H1 (cell line): ENCODE measurements at regions not wholly inside any gene's neighbourhood (a gene's known extent, or its start where the extent isn't known, plus 50 kb on each side); places are given as distances from the start of the nearest gene placed in this dataset.

Experiments
- CTCF ChIA-PET: fragments of 300-600 bp; sonication (Branson Sonifier 250); formaldehyde crosslinking; loops from one replicate; lab custom pipeline; 2021; ENCODE audit not compliant: partially characterized antibody; lab: Charles Lee
- POLR2A ChIA-PET: fragments of 300-600 bp; sonication (Branson Sonifier 250); formaldehyde crosslinking; loops from one replicate; lab custom pipeline; 2021; ENCODE audit warnings: inconsistent platforms; ENCODE audit not compliant: partially characterized antibody; lab: Charles Lee
- DNase-seq, 2 experiments: peaks; one replicate each; pipeline versions ENCODE4 v3.0.0 to v3.0.0-alpha.2; 2010 to 2022; ENCODE audit warnings: low spot score in 2 of 2, low read depth in 1 of 2, mixed read lengths in 1 of 2
- FAIRE-seq: peaks from 2 replicates; lab custom pipeline; 2011; peaks lifted over from hg19 to GRCh38; lab: Jason Lieb, UNC
- H2AFZ ChIP-seq: 2 replicates; pipeline ENCODE4 v1.8.1; 2012; ENCODE audit warnings: low read length, inconsistent platforms
- H2AK5ac ChIP-seq: 2 replicates; pipeline ENCODE4 v1.6.1; 2013; ENCODE audit warnings: low read depth, low read length
- H2BK120ac ChIP-seq: replicated peaks from 2 replicates; pipeline ENCODE3; 2013; ENCODE audit warnings: low read depth, low read length, inconsistent platforms
- H2BK12ac ChIP-seq: 2 replicates; pipeline ENCODE4 v1.6.1; 2013; ENCODE audit warnings: low read depth, low read length
- H2BK15ac ChIP-seq: 2 replicates; pipeline ENCODE4 v1.6.1; 2013; ENCODE audit warnings: low read length
- H2BK20ac ChIP-seq: 2 replicates; pipeline ENCODE4 v1.6.1; 2013; ENCODE audit warnings: low read length
- H2BK5ac ChIP-seq: 2 replicates; pipeline ENCODE4 v1.6.1; 2013; ENCODE audit warnings: low read depth, low read length
- H3K14ac ChIP-seq: 2 replicates; pipeline ENCODE4 v1.6.1; 2013; ENCODE audit warnings: inconsistent platforms; ENCODE audit not compliant: insufficient read length
- H3K18ac ChIP-seq: 2 replicates; pipeline ENCODE4 v1.6.1; 2013; ENCODE audit warnings: low read length; ENCODE audit errors: extremely low read depth
- H3K23ac ChIP-seq: 2 replicates; pipeline ENCODE4 v1.6.1; 2013; ENCODE audit warnings: inconsistent platforms; ENCODE audit not compliant: insufficient read length
- H3K23me2 ChIP-seq: 2 replicates; pipeline ENCODE4 v1.6.1; 2013; ENCODE audit warnings: low read depth, low read length
- H3K27ac ChIP-seq: 2 replicates; pipeline ENCODE4 v1.6.1; 2011; ENCODE audit warnings: low read depth, low read length, inconsistent platforms
- H3K27me3 ChIP-seq, 4 experiments: replicated peaks in 1 of 4; 1 replicate in 1 of 4; 2 replicates in 3 of 4; pipeline versions ENCODE4 v1.6.1 to v1.8.1; 2011 to 2013; ENCODE audit warnings: low read length in 3 of 4, mild to moderate bottlenecking in 3 of 4, inconsistent platforms in 2 of 4, mixed read lengths in 2 of 4, moderate library complexity in 1 of 4; ENCODE audit not compliant: control insufficient read depth in 3 of 4, insufficient read depth in 3 of 4; ENCODE audit errors: extremely low read depth in 1 of 4
- H3K36me3 ChIP-seq, 4 experiments: 2 replicates each; pipeline versions ENCODE4 v1.6.1 to v1.8.1; 2011 to 2013; ENCODE audit warnings: mild to moderate bottlenecking in 4 of 4, low read length in 3 of 4, moderate library complexity in 2 of 4, control low read depth in 1 of 4, inconsistent platforms in 1 of 4; ENCODE audit not compliant: insufficient read depth in 4 of 4, control insufficient read depth in 2 of 4
- H3K4ac ChIP-seq: replicated peaks from 2 replicates; pipeline ENCODE3; 2013; ENCODE audit warnings: low read length, low read depth, mixed read lengths, inconsistent platforms; ENCODE audit not compliant: insufficient read length
- H3K4me1 ChIP-seq, 4 experiments: replicated peaks in 1 of 4; 1 replicate in 1 of 4; 2 replicates in 3 of 4; pipeline versions ENCODE4 v1.6.1 to v1.8.1; 2011 to 2013; ENCODE audit warnings: low read length in 3 of 4, inconsistent platforms in 2 of 4, mixed read lengths in 1 of 4; ENCODE audit not compliant: insufficient read depth in 4 of 4, control insufficient read depth in 3 of 4
- H3K4me2 ChIP-seq, 2 experiments: 2 replicates each; pipeline versions ENCODE4 v1.6.1 to v1.8.1; 2011 to 2013; ENCODE audit warnings: low read depth in 2 of 2, low read length in 2 of 2, control low read depth in 1 of 2, inconsistent platforms in 1 of 2, mild to moderate bottlenecking in 1 of 2; ENCODE audit not compliant: insufficient read depth in 1 of 2
- H3K4me3 ChIP-seq, 4 experiments: fragments of 200-600, 300-600 bp in 1 of 4; sonication (generic), shearing (Covaris generic), sonication (Bioruptor Twin) in 1 of 4; 2 replicates each; pipeline versions ENCODE4 v1.5.1 to v1.8.1; 2011 to 2016; ENCODE audit warnings: low read length in 4 of 4, low read depth in 3 of 4, control low read depth in 2 of 4, inconsistent platforms in 2 of 4, mild to moderate bottlenecking in 2 of 4, mixed read lengths in 1 of 4, moderate library complexity in 1 of 4; ENCODE audit not compliant: insufficient read depth in 2 of 4; ENCODE audit errors: extremely low read depth in 1 of 4
- H3K56ac ChIP-seq: replicated peaks from 2 replicates; pipeline ENCODE3; 2013; ENCODE audit warnings: low read depth, mild to moderate bottlenecking, mixed read lengths, low read length, inconsistent platforms; ENCODE audit not compliant: insufficient read length
- H3K79me1 ChIP-seq: 2 replicates; pipeline ENCODE4 v1.6.1; 2013; ENCODE audit warnings: low read depth, low read length, control low read depth
- H3K79me2 ChIP-seq, 2 experiments: 2 replicates each; pipeline versions ENCODE4 v1.6.1 to v1.8.1; 2012 to 2013; ENCODE audit warnings: low read length in 2 of 2, mild to moderate bottlenecking in 2 of 2, inconsistent platforms in 1 of 2; ENCODE audit not compliant: insufficient read depth in 2 of 2, control insufficient read depth in 1 of 2
- H3K9ac ChIP-seq, 4 experiments: replicated peaks in 1 of 4; 1 replicate in 1 of 4; 2 replicates in 3 of 4; pipeline versions ENCODE4 v1.6.1 to v1.8.1; 2011 to 2013; ENCODE audit warnings: low read depth in 3 of 4, low read length in 3 of 4, control low read depth in 2 of 4, mild to moderate bottlenecking in 2 of 4, moderate library complexity in 2 of 4, inconsistent platforms in 1 of 4; ENCODE audit errors: extremely low read depth in 1 of 4
- H3K9me3 ChIP-seq, 2 experiments: 2 replicates each; pipeline versions ENCODE4 v1.6.1 to v1.8.1; 2012 to 2013; ENCODE audit warnings: mild to moderate bottlenecking in 2 of 2, moderate library complexity in 2 of 2, control low read depth in 1 of 2, inconsistent platforms in 1 of 2, low read depth in 1 of 2, low read length in 1 of 2, mixed read lengths in 1 of 2; ENCODE audit not compliant: insufficient read depth in 2 of 2
- H4K20me1 ChIP-seq, 2 experiments: replicated peaks in 1 of 2; 2 replicates each; pipeline versions ENCODE3 to v1.8.1; 2011 to 2013; ENCODE audit warnings: inconsistent platforms in 2 of 2, low read length in 2 of 2, mild to moderate bottlenecking in 1 of 2; ENCODE audit not compliant: insufficient read depth in 2 of 2, control insufficient read depth in 1 of 2
- H4K5ac ChIP-seq: 2 replicates; pipeline ENCODE4 v1.6.1; 2013; ENCODE audit warnings: low read length, low read depth, mixed read lengths, inconsistent platforms; ENCODE audit not compliant: insufficient read length
- H4K8ac ChIP-seq: 2 replicates; pipeline ENCODE4 v1.8.0; 2013; ENCODE audit warnings: mild to moderate bottlenecking, moderate library complexity, low read length, inconsistent platforms; ENCODE audit not compliant: insufficient read depth; ENCODE audit errors: extremely low read depth
- H4K91ac ChIP-seq: replicated peaks from 2 replicates; pipeline ENCODE3; 2013; ENCODE audit warnings: low read length, mixed read lengths, inconsistent platforms; ENCODE audit not compliant: insufficient read length
- CEBPB ChIP-seq: IDR thresholded peaks from 2 replicates; pipeline ENCODE4 v1.6.1; 2012; ENCODE audit warnings: low read depth, low read length
- CHD2 ChIP-seq: IDR thresholded peaks from 2 replicates; pipeline ENCODE4 v1.6.1; 2012; ENCODE audit warnings: low read length, improper control_type of control experiment
- HDAC2 ChIP-seq, 2 experiments: fragments of 300-600 bp in 1 of 2; sonication (generic) in 1 of 2; IDR thresholded peaks; 2 replicates each; pipeline ENCODE4 v1.6.1; 2011 to 2012; ENCODE audit warnings: low read depth in 2 of 2, low read length in 2 of 2, mild to moderate bottlenecking in 2 of 2, moderate library complexity in 2 of 2, borderline replicate concordance in 1 of 2, inconsistent platforms in 1 of 2
- POLR2AphosphoS5 ChIP-seq: IDR thresholded peaks from 2 replicates; pipeline ENCODE4 v1.6.1; 2011; ENCODE audit warnings: low read depth, low read length
- RNF2 ChIP-seq: fragments of 200-900, 300-1000 bp; sonication (generic); IDR thresholded peaks from 2 replicates; pipeline ENCODE4 v1.7.1; 2016; ENCODE audit warnings: borderline replicate concordance, low read depth, mild to moderate bottlenecking, antibody characterized with exemption, low read length; ENCODE audit not compliant: poor library complexity, severe bottlenecking; ENCODE audit errors: missing control alignments
- RXRA ChIP-seq: IDR thresholded peaks from 2 replicates; pipeline ENCODE4 v1.6.1; 2011; ENCODE audit warnings: low read depth, mild to moderate bottlenecking, low read length, moderate library complexity; ENCODE audit not compliant: insufficient read depth
- WGBS, 2 experiments: shearing (Covaris generic) in 1 of 2; methylation state at CpG; one replicate each; pipeline versions ENCODE4 v1.1.6 to v1.1.7; 2013 to 2015; ENCODE audit warnings: low lambda C conversion rate in 2 of 2, mixed read lengths in 2 of 2, inconsistent platforms in 1 of 2, low coverage in 1 of 2, missing lambda C conversion rate in 1 of 2; ENCODE audit not compliant: insufficient replicate concordance in 2 of 2, insufficient coverage in 1 of 2, insufficient read length in 1 of 2; ENCODE audit errors: extremely low coverage in 1 of 2, missing lambda C conversion rate in 1 of 2; 5-methylcytosine and 5-hydroxymethylcytosine counted together

GRCh38 chr1:82225421-82226185, 424.9 kb downstream of the ADGRL2 start:
- Histone ChIP-seq H4K20me1 (no peaks in the 10 kb centered on the region), H2BK120ac (no peak overlapping the region), H4K91ac (no peak overlapping the region), H4K5ac (no peak overlapping the region), H3K79me2 (no peaks in the 10 kb centered on the region), H3K4me2 (no peak overlapping the region), H3K27me3 (no peaks in the 10 kb centered on the region), H3K23me2 (no peaks in the 10 kb centered on the region), H3K4me3 (no peak overlapping the region), H2BK15ac (no peak overlapping the region), H3K4me1 (peaks cover 0 to 3% (median 0%) of the 10 kb centered on the region in 4 experiments; a peak in 1 of 7 replicates), H2BK20ac (no peak overlapping the region), H3K56ac (no peak overlapping the region), H3K27ac (no peak overlapping the region), H3K14ac (no peak overlapping the region), H3K4ac (no peak overlapping the region), H2BK5ac (no peak overlapping the region), H3K36me3 (no peaks in the 10 kb centered on the region), H2AK5ac (no peak overlapping the region), H2AFZ (0 out of 2 replicates have a peak overlapping the region, but pooled peaks have one; percentile 7), H3K79me1 (no peaks in the 10 kb centered on the region), H3K9ac (no peak overlapping the region)
- ChIA-PET CTCF (interaction anchor here (0.6 to 1.0 kb wide), 2 partner anchors 106 to 378 kb away, joined by 3 to 4 read pairs; no protein-coding TSS in a partner anchor), POLR2A (no interaction called here)
- WGBS, 2 experiments, result 95% methylated on average over 3 of the region's 3 CpGs; no CpG with 5 or more reads in 1 of the 2 experiments
- DNase-seq, result no peak
- TF ChIP-seq HDAC2 (IDR thresholded peaks at IDR 0.05; ENCODE audit: borderline replicate concordance in 1 of 2, low read depth in 2 of 2, low read length in 2 of 2), result no peak
- TF ChIP-seq RXRA, result no peak
- TF ChIP-seq CHD2, result no peak
- TF ChIP-seq CEBPB, result no peak
- TF ChIP-seq POLR2AphosphoS5, result no peak
- TF ChIP-seq RNF2, result no peak
- TF ChIP-seq, all 59 proteins: peak for 0
- H4K8ac ChIP-seq, result no peak overlapping the region
- no peak overlapping the region for H2BK12ac ChIP-seq
- no peaks in the 10 kb centered on the region for H3K9me3 ChIP-seq
- FAIRE-seq, result no peak
- no peak overlapping the region for H3K23ac ChIP-seq
- no peak overlapping the region for H3K18ac ChIP-seq
